NCI-H146 treated with DMSO at 0.1 percent for 48 hours (cell line): ENCODE measurements at regions not wholly inside any gene's neighbourhood (a gene's known extent, or its start where the extent isn't known, plus 50 kb on each side); places are given as distances from the start of the nearest gene placed in this dataset.

Experiments used
- DNase-seq: peaks from one replicate; lab custom pipeline; 2025; ENCODE audit not compliant: unreplicated experiment; lab: John Stamatoyannopoulos, UW

- no peak for DNase-seq
These were observed 390.4 kb downstream of the SHISA9 start for GRCh38 chr16:13291591-13292333.

- DNase-seq: no peak
These were observed 394.8 kb downstream of the SHISA9 start for GRCh38 chr16:13296206-13296605.

GRCh38 chr16:13298666-13299065, 397.3 kb downstream of the SHISA9 start:
- DNase-seq: no peak

- DNase-seq: no peak
These were observed 398.9 kb downstream of the SHISA9 start for GRCh38 chr16:13300066-13300840.

- no peak for DNase-seq
These were observed 403.8 kb downstream of the SHISA9 start for GRCh38 chr16:13305019-13305755.

- no peak for DNase-seq
These were observed 405.0 kb downstream of the SHISA9 start for GRCh38 chr16:13306161-13306995.

GRCh38 chr16:13307255-13307654, 405.9 kb downstream of the SHISA9 start:
- DNase-seq: no peak

GRCh38 chr16:13307851-13308250, 406.5 kb downstream of the SHISA9 start:
- DNase-seq: no peak

- no peak for DNase-seq
These were observed 410.7 kb downstream of the SHISA9 start for GRCh38 chr16:13312063-13312462.

GRCh38 chr16:13313351-13313750, 412.0 kb downstream of the SHISA9 start:
- no peak for DNase-seq

- DNase-seq: no peak
These were observed 413.2 kb downstream of the SHISA9 start for GRCh38 chr16:13314633-13315032.

- no peak for DNase-seq
These were observed 414.4 kb downstream of the SHISA9 start for GRCh38 chr16:13315642-13316427.

GRCh38 chr16:13322336-13322735, 420.9 kb downstream of the SHISA9 start:
- no peak for DNase-seq

GRCh38 chr16:13324851-13325250, 423.5 kb downstream of the SHISA9 start:
- DNase-seq: no peak

- DNase-seq: no peak
These were observed 424.0 kb downstream of the SHISA9 start for GRCh38 chr16:13325396-13325795.

- no peak for DNase-seq
These were observed 430.5 kb downstream of the SHISA9 start for GRCh38 chr16:13331918-13332317.

- DNase-seq: no peak
These were observed 431.4 kb downstream of the SHISA9 start for GRCh38 chr16:13332713-13333255.

- no peak for DNase-seq
These were observed 431.9 kb downstream of the SHISA9 start for GRCh38 chr16:13333336-13333735.

- no peak for DNase-seq
These were observed 434.5 kb downstream of the SHISA9 start for GRCh38 chr16:13335879-13336278.

- no peak for DNase-seq
These were observed 434.9 kb downstream of the SHISA9 start for GRCh38 chr16:13336335-13336734.
